ENCODE measurements at regions not wholly inside any gene's neighbourhood (a gene's known extent, or its start where the extent isn't known, plus 50 kb on each side); places are given as distances from the start of the nearest gene placed in this dataset.

DNA sequence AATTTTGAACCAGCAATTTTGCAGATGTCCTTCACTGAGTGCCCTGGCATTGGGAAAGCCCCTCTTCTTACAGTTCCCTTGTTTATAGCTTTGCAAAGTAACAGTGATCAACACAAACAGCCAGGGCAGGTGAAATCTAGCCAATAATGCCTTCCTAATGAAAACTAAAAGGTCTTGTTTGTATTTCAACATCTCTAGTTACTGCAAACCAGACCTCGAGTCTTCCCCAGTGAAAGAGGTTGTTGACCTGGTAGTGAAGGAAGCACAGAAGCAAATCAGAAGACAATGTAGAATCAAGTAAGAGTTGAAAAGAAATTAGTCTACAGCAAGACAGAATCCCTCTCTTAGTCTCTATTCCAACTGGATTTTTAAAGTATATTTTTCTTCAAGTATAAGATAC, 231.2 kb downstream of the SNX13 start:
- no TSS peak for BruUV-seq (replicated peaks)
- Histone ChIP-seq H3K27me3 (replicated peaks; ENCODE audit: insufficient read depth, low read depth, low read length, poor library complexity) (peaks cover 12% of the 10 kb centered on the region), H3K27ac (ENCODE audit: low read depth, low read length, poor library complexity, severe bottlenecking) (no peak overlapping the region), H3K36me3 (ENCODE audit: insufficient read depth, low read length, poor library complexity, severe bottlenecking) (no peaks in the 10 kb centered on the region), H3K9me3 (ENCODE audit: low read depth, low read length, poor library complexity, severe bottlenecking) (no peaks in the 10 kb centered on the region), H3K4me1 (ENCODE audit: insufficient read depth, low read length, poor library complexity, severe bottlenecking) (no peaks in the 10 kb centered on the region), H3K4me3 (ENCODE audit: low read depth, low read length, poor library complexity, severe bottlenecking) (no peak overlapping the region)
- intact Hi-C loops (cut with micrococcal nuclease; ENCODE audit: unreplicated experiment): loop anchor here (10.0 kb wide), 1 partner anchor 866 kb away; no protein-coding TSS in a partner anchor
- POLR2A ChIA-PET (ENCODE audit: low non-redundant PET): no interaction called here
- CTCF ChIA-PET: no interaction called here
- TF ChIP-seq, protein P1, sequence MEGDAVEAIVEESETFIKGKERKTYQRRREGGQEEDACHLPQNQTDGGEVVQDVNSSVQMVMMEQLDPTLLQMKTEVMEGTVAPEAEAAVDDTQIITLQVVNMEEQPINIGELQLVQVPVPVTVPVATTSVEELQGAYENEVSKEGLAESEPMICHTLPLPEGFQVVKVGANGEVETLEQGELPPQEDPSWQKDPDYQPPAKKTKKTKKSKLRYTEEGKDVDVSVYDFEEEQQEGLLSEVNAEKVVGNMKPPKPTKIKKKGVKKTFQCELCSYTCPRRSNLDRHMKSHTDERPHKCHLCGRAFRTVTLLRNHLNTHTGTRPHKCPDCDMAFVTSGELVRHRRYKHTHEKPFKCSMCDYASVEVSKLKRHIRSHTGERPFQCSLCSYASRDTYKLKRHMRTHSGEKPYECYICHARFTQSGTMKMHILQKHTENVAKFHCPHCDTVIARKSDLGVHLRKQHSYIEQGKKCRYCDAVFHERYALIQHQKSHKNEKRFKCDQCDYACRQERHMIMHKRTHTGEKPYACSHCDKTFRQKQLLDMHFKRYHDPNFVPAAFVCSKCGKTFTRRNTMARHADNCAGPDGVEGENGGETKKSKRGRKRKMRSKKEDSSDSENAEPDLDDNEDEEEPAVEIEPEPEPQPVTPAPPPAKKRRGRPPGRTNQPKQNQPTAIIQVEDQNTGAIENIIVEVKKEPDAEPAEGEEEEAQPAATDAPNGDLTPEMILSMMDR (conservative IDR thresholded peaks at IDR 0.05; ENCODE audit: low read depth, low read length): no peak
- no peak for TF ChIP-seq EZH2 (IDR thresholded peaks at IDR 0.05; ENCODE audit: borderline replicate concordance, low read depth, low read length, poor library complexity, severe bottlenecking)
- no peak for DNase-seq (ENCODE audit: low spot score)

DNA sequence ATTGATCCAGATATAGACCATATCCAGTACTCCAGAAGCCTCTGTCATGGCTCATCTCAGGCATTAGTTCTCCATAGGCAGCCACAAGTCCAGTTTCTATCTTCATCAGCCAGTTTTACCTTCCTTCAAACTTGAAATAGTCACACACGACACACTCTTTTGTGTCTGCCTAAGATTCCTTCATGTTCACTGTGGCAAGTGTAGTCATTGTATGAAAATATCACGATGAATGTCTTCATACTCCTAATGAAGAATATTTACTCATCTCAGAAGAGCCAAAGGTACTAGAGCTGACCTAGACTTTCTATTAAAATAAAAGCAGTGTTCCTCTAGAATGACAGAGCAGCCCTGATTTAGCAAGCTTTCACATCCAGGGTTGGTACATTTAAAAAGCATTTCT, 230.7 kb downstream of the SNX13 start:
- BruUV-seq (replicated peaks): no TSS peak
- H3K27me3 ChIP-seq (replicated peaks; ENCODE audit: insufficient read depth, low read depth, low read length, poor library complexity): peaks cover 12% of the 10 kb centered on the region
- TF ChIP-seq, protein P1 (conservative IDR thresholded peaks at IDR 0.05; ENCODE audit: low read depth, low read length): no peak
- intact Hi-C loops (cut with micrococcal nuclease; ENCODE audit: unreplicated experiment): loop anchor here (10.0 kb wide), 1 partner anchor 865 kb away; no protein-coding TSS in a partner anchor
- CTCF ChIA-PET: no interaction called here
- DNase-seq (ENCODE audit: low spot score): no peak
- H3K9me3 ChIP-seq (ENCODE audit: low read depth, low read length, poor library complexity, severe bottlenecking): no peaks in the 10 kb centered on the region
- no peaks in the 10 kb centered on the region for H3K4me1 ChIP-seq (ENCODE audit: insufficient read depth, low read length, poor library complexity, severe bottlenecking)
- H3K36me3 ChIP-seq (ENCODE audit: insufficient read depth, low read length, poor library complexity, severe bottlenecking): no peaks in the 10 kb centered on the region
- POLR2A ChIA-PET (ENCODE audit: low non-redundant PET): no interaction called here
- no peak overlapping the region for H3K27ac ChIP-seq (ENCODE audit: low read depth, low read length, poor library complexity, severe bottlenecking)
- H3K4me3 ChIP-seq (ENCODE audit: low read depth, low read length, poor library complexity, severe bottlenecking): no peak overlapping the region

DNA sequence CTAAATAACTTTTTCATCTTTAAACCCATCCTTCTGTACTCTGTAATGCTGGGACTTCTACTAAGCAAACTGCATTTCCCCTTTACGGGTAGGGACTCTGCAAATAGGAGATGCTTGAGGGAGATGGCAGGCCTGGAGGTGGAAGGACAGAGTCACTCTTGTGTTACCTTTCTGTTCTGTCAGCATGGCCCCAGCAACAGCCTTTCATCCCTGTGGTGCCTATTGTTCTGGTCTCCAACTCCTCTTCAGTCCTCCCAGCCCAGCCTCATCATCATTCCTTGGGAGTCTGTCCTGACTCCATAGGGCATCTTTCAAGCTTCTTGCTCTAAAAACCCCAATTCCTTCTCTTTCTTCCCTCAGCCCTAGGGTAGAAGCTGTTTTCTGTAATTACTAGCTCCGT, 230.0 kb downstream of the SNX13 start:
- Histone ChIP-seq H3K27ac (ENCODE audit: low read depth, low read length, poor library complexity, severe bottlenecking) (no peak overlapping the region), H3K4me1 (ENCODE audit: insufficient read depth, low read length, poor library complexity, severe bottlenecking) (no peaks in the 10 kb centered on the region), H3K27me3 (replicated peaks; ENCODE audit: insufficient read depth, low read depth, low read length, poor library complexity) (peaks cover 12% of the 10 kb centered on the region), H3K4me3 (ENCODE audit: low read depth, low read length, poor library complexity, severe bottlenecking) (no peak overlapping the region), H3K9me3 (ENCODE audit: low read depth, low read length, poor library complexity, severe bottlenecking) (no peaks in the 10 kb centered on the region), H3K36me3 (ENCODE audit: insufficient read depth, low read length, poor library complexity, severe bottlenecking) (no peaks in the 10 kb centered on the region)
- BruUV-seq (replicated peaks): no TSS peak
- no peak for DNase-seq (ENCODE audit: low spot score)
- ChIA-PET POLR2A (ENCODE audit: low non-redundant PET) (no interaction called here), CTCF (no interaction called here)
- intact Hi-C loops (cut with micrococcal nuclease; ENCODE audit: unreplicated experiment): no loop called here
- TF ChIP-seq, protein P1 (conservative IDR thresholded peaks at IDR 0.05; ENCODE audit: low read depth, low read length): no peak
- TF ChIP-seq EZH2 (IDR thresholded peaks at IDR 0.05; ENCODE audit: borderline replicate concordance, low read depth, low read length, poor library complexity, severe bottlenecking): no peak
